Epithelial cell of esophagus (primary cell): ENCODE measurements at regions not wholly inside any gene's neighbourhood (a gene's known extent, or its start where the extent isn't known, plus 50 kb on each side); places are given as distances from the start of the nearest gene placed in this dataset.

Experiments used
- DNase-seq: peaks from one replicate; pipeline ENCODE4 v3.0.0; 2010; ENCODE audit warnings: low read depth
- H3K4me3 ChIP-seq: 2 replicates; pipeline ENCODE4 v1.5.1; 2011; ENCODE audit warnings: mild to moderate bottlenecking, low read length, control low read depth
- CTCF ChIP-seq: IDR thresholded peaks from 2 replicates; pipeline ENCODE4 v1.5.1; 2011; ENCODE audit warnings: low read depth, mild to moderate bottlenecking, low read length, control low read depth, inconsistent platforms; ENCODE audit not compliant: insufficient read depth; ENCODE audit errors: missing control alignments

- no peak for DNase-seq
- no peak overlapping the region for H3K4me3 ChIP-seq
- no peak for TF ChIP-seq CTCF
Observed at GRCh38 chr16:54442864-54443263, 156.3 kb upstream of the IRX3 start.

- no peak overlapping the region for H3K4me3 ChIP-seq
Observed at GRCh38 chr16:54438469-54438868, 151.9 kb upstream of the IRX3 start.

GRCh38 chr16:54437921-54438320 lies 151.3 kb upstream of the IRX3 start:
- no peak for TF ChIP-seq CTCF
- no peak for DNase-seq
- H3K4me3 ChIP-seq, result no peak overlapping the region

More at GRCh38 chr16:54438469-54438868, 151.9 kb upstream of the IRX3 start:
- TF ChIP-seq CTCF, result no peak
- DNase-seq, result no peak

- DNase-seq, result no peak
- no peak overlapping the region for H3K4me3 ChIP-seq
- TF ChIP-seq CTCF, result no peak
Observed at GRCh38 chr16:54437401-54437800, 150.8 kb upstream of the IRX3 start.

- H3K4me3 ChIP-seq, result no peak overlapping the region
- no peak for TF ChIP-seq CTCF
- no peak for DNase-seq
Observed at GRCh38 chr16:54436346-54436745, 149.8 kb upstream of the IRX3 start.

- no peak for DNase-seq
- H3K4me3 ChIP-seq, result no peak overlapping the region
- no peak for TF ChIP-seq CTCF
Observed at GRCh38 chr16:54434859-54435258, 148.3 kb upstream of the IRX3 start.

- no peak for DNase-seq
- no peak for TF ChIP-seq CTCF
- H3K4me3 ChIP-seq, result no peak overlapping the region
Observed at GRCh38 chr16:54432897-54433229, 146.3 kb upstream of the IRX3 start.
